ENCODE measurements at regions not wholly inside any gene's neighbourhood (a gene's known extent, or its start where the extent isn't known, plus 50 kb on each side); places are given as distances from the start of the nearest gene placed in this dataset.
A peak's percentile ranks its signal among the peaks of the same experiment; 100 is the strongest.

GRCh38 chr2:234247453-234248180 is 197.1 kb downstream of the SPP2 start:
- no peak for DNase-seq (ENCODE audit: low read depth)

- DNase-seq (ENCODE audit: low read depth), result peak; percentile 89
Observed at GRCh38 chr2:234245945-234246344, 195.4 kb downstream of the SPP2 start.

GRCh38 chr2:234243871-234244565 is 193.5 kb downstream of the SPP2 start:
- DNase-seq (ENCODE audit: low read depth), result no peak

- no peak for DNase-seq (ENCODE audit: low read depth)
Observed at GRCh38 chr2:234242459-234242836, 191.9 kb downstream of the SPP2 start.

- peak; percentile 82 for DNase-seq (ENCODE audit: low read depth)
Observed at GRCh38 chr2:234241656-234242458, 191.4 kb downstream of the SPP2 start.

GRCh38 chr2:234240917-234241316 is 190.4 kb downstream of the SPP2 start:
- DNase-seq (ENCODE audit: low read depth), result peak; percentile 93

- no peak for DNase-seq (ENCODE audit: low read depth)
Observed at GRCh38 chr2:234235191-234235590, 184.7 kb downstream of the SPP2 start.

- no peak for DNase-seq (ENCODE audit: low read depth)
Observed at GRCh38 chr2:234231460-234231859, 181.0 kb downstream of the SPP2 start.

- DNase-seq (ENCODE audit: low read depth), result no peak
Observed at GRCh38 chr2:234219046-234219310, 168.5 kb downstream of the SPP2 start.

GRCh38 chr2:234218266-234219045 is 168.0 kb downstream of the SPP2 start:
- DNase-seq (ENCODE audit: low read depth), result no peak

- no peak for DNase-seq (ENCODE audit: low read depth)
Observed at GRCh38 chr2:234212534-234212933, 162.0 kb downstream of the SPP2 start.

- DNase-seq (ENCODE audit: low read depth), result no peak
Observed at GRCh38 chr2:234211797-234212196, 161.3 kb downstream of the SPP2 start.

- DNase-seq (ENCODE audit: low read depth), result no peak
Observed at GRCh38 chr2:234206738-234207137, 156.2 kb downstream of the SPP2 start.

- peak; percentile 24 for DNase-seq (ENCODE audit: low read depth)
Observed at GRCh38 chr2:234204480-234204879, 154.0 kb downstream of the SPP2 start.

- peak; percentile 97 for DNase-seq (ENCODE audit: low read depth)
Observed at GRCh38 chr2:234203135-234203984, 152.9 kb downstream of the SPP2 start.

- DNase-seq (ENCODE audit: low read depth), result no peak
Observed at GRCh38 chr2:234202601-234203000, 152.1 kb downstream of the SPP2 start.

GRCh38 chr2:234199996-234200395 is 149.5 kb downstream of the SPP2 start:
- no peak for DNase-seq (ENCODE audit: low read depth)

GRCh38 chr2:234198976-234199375 is 148.5 kb downstream of the SPP2 start:
- no peak for DNase-seq (ENCODE audit: low read depth)

GRCh38 chr2:234195516-234195915 is 145.0 kb downstream of the SPP2 start:
- DNase-seq (ENCODE audit: low read depth), result no peak

- no peak for DNase-seq (ENCODE audit: low read depth)
Observed at GRCh38 chr2:234193977-234194563, 143.6 kb downstream of the SPP2 start.

GRCh38 chr2:234191819-234192407 is 141.4 kb downstream of the SPP2 start:
- DNase-seq (ENCODE audit: low read depth), result no peak

All from HS-5 (cell line).